Erythroblast (primary cell): ENCODE measurements at regions not wholly inside any gene's neighbourhood (a gene's known extent, or its start where the extent isn't known, plus 50 kb on each side); places are given as distances from the start of the nearest gene placed in this dataset.

Experiments used
- DNase-seq, 2 experiments: peaks; one replicate each; lab custom pipeline; 2025; lab: John Stamatoyannopoulos, UW
- GATA1 ChIP-seq: IDR thresholded peaks from 2 replicates; pipeline ENCODE4 v1.6.1; 2011; ENCODE audit warnings: low read depth, mild to moderate bottlenecking, control low read depth, low read length, moderate library complexity
- POLR2A ChIP-seq: IDR thresholded peaks from 2 replicates; pipeline ENCODE4 v1.6.1; 2011; ENCODE audit warnings: mild to moderate bottlenecking, low read length

DNA sequence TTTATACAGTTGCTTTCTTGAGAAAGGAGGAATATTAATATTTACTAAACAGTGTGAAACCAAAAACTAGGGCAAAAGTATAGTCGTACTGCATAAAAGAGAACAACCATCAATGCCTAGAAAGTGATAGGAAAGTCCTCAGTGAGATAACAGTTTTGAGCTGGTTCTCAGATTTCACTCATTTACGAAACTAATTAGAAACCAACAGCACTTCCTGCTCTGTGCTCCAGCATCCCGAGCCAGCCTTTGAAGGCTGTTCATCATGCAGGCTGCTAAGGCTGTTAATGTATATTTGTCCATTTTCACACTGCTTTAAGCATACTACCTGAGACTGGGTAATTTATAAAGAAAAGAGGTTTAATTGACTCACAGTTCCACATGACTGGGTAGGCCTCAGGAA, 2039.9 kb downstream of the EFNA5 start:
- no peak for DNase-seq
- no peak for TF ChIP-seq POLR2A
- TF ChIP-seq GATA1, result no peak

DNA sequence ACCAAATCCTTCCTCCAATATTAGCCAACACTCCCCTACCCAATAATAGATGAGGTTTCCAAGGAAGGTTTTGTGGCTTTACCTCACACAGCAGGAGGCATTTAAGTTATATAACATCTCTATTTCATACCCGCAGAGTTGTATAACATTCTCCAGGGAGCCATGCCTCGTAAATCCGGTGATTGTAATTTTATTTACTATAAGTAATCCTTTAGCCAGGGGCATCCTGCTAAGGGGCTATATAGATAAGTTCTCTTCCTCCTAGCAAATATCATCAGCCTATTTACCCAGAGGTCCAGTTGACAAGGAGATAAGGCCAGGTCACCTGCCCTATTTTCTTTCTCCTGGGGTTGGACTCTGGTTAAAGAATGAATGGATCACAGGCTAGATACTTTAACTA, 2051.0 kb downstream of the EFNA5 start:
- no peak for DNase-seq
- no peak for TF ChIP-seq GATA1
- TF ChIP-seq POLR2A, result no peak

DNA sequence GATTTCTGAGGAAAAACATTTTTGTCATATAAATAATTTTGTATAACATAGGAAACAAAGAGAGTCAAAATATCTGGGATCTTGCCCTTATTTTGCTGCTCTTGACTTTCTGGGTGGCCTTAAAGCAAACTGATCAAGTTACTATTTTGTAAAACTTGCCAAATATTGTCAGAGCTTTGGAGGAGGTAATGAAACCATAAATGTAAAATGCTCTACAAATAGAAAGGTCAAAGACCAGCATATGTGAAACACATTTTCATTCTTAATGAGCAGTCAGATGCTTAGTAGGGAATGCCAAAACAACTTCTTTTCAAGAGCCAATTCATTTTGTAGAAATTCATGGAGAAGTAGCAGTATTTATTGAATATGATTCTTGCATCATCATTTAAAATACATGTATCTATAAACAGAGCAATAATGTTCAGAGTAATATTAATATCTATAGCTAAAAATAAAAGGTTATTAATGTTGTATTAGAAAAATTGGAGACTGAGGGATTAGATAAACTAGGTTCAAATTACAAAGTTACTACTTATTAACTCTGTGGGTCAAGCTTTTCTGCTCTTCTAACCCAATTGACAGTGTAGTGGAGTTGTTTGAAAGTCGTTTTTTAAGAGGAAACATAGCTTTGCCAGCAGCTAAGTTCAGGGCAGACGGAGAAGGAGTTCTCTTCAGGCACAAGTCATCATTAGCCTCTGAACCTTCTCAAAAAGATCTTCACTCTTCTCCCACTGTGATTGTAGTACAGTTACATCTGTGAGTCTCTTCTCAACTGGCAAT, 2053.1 kb downstream of the EFNA5 start:
- no peak for TF ChIP-seq GATA1
- no peak for TF ChIP-seq POLR2A
- no peak for DNase-seq

DNA sequence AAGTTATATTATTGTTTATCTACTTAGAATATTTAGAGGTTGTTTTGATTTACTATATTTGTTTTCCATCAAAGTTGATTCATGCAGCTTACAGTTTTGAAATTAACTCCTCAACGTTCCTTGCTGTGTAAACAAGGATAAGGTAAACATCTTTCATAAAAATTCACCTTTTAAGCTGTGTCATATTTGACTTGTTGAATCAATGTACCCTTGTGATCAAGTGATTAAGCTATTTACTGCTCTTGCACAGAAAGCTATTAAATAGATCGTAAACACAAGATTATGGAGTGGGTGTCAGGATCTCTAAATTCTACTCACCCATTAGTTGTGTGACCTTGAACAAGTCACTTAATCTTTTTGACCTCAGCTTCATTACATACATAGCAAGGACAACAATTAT, 2054.0 kb upstream of the NUDT12 start:
- no peak for DNase-seq
- TF ChIP-seq GATA1 (no peak), POLR2A (no peak)

DNA sequence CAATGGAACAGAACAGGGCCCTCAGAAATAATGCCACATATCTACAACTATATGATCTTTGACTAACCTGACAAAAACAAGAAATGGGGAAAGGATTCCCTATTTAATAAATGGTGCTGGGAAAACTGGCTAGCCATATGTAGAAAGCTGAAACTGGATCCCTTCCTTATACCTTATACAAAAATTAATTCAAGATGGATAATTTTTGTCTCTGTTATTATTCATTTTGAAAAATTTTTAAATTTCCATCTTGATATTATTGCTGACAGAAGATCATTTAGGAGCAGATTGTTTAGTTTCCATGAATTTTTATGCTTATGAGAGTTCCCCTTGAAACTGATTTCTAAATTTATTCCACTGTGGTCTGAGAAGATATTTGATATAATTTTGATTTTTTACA, 2039.8 kb upstream of the NUDT12 start:
- peak; percentile 7 to 40 for DNase-seq

DNA sequence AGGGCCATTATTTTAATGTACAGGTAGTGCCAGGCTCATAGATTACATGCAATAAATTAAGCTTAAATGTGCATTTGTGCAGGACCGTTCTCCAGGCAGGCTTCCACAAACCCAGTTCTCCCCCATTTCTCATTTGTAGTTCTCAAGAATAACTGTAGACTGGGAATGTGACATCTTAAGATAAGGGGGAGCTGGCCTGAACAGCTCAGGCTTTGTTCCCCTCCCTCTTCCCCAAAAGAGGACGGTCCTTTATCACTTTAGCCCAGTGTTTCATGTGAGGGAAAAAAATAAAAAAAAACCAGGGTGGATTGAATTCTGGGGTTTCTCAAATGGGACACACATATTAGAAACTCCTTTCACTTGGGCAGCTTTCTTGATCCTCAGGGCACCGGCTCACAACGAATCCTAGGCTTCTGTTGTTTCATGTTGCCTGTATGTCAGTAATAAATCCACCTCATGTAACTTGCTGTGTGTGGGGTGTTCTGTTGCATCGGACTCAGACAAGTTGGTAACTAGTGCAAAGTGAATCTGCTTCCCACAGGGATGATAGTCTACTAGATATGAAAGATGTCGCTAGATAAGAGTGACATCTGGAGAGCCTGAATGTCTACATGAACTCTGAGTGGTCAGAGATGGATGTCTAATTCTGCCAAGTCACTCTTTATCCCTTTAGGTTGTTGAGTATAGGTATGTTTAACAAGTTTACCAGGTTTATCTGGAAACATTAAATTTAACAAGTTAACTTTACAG, 2030.6 kb upstream of the NUDT12 start:
- peak; percentile 41 to 71 for DNase-seq
- TF ChIP-seq POLR2A, result no peak
- TF ChIP-seq GATA1, result no peak

DNA sequence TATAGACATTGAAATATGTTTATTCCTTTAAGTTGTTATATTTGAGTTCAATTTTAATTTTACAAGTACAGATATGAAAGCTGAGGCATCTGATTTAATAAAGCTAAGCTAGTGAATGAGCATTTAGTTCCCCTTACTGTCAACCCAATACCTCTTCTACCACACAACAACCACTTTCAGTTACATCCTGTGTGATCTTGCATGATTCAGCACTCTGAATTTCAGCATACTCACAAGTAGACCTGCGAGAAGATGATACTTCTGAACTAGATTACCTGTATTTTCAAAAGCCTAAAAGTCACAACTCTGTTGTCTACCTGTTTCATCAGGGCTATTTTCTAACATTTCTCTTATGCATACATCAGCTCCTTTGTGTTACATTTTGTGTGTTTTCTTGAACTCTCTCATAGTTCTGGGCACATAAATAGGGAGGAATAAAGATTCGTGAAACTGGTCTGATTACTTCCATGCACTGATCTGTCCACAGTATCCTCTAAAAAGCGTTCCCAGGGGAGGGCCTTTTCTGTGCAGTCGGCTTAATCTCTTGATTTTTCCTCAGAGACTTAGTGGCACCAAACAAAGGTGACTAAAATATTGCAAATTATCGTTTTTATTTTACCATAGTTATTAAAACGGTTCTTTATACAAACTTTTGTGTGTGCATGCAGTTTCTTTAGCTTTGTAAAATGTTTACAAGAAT, 2025.5 kb upstream of the NUDT12 start:
- peak; percentile 5 to 11 for DNase-seq
- TF ChIP-seq GATA1 (no peak), POLR2A (no peak)

DNA sequence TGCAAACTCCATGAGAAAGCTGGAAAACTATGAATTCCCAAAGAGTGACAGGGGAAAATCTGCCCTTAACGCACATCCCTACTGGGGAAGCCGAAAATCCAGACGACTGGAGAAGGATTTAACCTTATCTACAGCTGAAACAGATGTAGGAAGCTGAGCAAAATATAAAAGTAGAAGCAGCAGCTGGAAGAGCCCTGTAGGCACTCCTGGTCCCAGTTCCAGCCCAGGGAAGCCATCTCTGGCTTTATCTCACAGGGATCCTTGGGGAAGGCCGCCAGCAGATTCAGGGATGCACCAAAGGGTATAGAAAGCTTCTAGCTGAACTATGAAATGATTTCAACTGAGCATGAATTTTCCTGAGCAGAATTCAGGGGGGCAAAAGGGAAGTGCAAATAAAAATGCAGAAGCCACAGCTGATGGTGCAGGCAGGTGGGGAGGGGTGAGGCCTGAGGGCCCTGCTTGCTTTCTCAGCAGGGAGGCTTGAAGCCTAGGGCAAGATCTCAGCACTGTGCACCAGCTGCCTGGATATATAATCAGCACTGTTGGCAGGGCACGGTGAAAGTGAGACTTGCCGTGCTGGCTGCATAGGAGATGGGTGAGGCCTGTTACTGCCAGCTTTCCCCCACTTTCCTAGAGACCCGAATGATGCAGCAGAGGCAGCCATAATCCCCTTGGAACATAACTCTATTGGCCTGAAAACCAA, 2019.5 kb upstream of the NUDT12 start:
- TF ChIP-seq GATA1 (no peak), POLR2A (no peak)
- no peak for DNase-seq

DNA sequence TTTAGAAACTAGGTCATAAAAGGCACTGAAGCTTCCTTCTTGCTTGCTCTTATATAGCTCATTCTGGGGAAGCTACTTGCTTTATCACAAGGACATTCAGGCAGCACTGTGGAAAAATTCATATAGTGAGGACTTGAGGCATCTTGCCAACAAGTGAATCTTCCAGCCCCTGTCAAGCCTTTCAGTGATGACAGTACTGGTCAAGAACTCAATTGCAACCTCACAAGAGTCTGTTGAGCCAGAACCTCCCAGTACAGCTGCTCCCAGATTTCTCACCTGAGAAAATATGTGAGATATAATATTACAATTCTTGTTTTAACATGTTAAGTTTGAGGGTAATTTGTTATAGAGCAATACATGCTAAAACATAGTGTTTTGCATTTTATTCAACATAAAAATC, 2011.0 kb upstream of the NUDT12 start:
- TF ChIP-seq GATA1 (no peak), POLR2A (no peak)
- DNase-seq, result no peak

DNA sequence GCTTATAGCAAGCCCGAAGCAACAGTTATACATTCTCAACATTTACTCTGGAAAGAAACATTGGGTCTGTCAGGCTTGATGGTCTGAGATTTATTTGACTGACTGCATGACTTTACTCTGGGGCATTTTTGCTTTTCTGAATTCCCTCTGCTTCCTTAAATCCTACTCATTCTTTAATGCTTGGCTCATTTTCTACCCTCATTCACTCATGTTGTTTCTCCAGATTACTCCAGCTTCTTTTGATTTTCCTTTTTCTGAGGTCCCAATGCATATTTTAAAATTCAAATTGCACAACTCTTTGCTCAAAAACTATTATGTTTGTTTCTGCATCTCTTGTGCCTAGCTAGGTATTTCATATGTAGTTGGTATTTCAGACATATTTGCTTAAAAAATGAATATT, 2002.9 kb upstream of the NUDT12 start:
- DNase-seq, result no peak
- TF ChIP-seq GATA1, result no peak
- no peak for TF ChIP-seq POLR2A

DNA sequence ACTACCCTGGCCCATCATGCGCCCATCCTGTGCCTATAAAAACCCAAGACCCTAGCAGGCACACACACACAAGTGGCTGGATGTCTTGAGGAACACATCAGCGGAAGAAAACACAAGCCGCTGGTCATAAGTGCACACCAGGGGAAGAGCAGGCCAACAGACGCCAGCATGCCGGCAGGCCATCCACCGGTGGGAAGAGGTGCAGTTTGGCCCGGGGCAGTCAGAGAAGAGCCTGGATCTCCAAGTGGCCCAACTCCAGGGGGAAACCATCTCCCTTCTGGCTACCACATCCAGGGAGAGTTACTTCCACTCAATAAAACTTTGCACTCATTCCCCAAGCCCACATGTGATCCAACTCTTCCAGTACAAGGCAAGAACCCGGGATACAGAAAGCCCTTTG, 2001.3 kb upstream of the NUDT12 start:
- no peak for DNase-seq
- no peak for TF ChIP-seq POLR2A
- TF ChIP-seq GATA1, result no peak

DNA sequence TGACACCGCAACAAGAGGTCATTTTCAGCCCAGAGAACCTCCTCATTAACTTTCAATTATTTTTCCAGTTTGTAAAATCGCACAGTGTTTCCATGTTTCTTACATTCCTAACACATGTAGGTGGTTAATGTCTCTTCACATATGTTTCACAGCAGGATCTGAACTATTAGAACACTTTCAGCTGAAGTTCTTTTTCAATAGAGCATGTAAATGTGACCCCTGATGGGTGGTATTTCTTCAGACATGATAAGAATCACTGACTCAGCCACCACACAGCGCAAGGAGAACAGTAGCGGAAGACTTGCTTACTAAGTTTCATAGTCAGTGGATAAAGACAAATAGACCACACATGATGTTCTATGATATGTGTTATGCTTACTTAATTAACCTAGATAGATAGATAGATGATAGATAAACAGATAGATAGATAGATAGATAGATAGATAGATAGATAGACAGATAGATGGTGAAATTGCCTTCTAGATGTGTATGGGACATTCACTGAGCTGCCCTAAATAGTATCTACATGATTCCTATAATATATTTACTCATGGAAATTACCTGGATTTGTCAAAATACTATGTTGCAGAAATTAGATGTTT, 1992.1 kb upstream of the NUDT12 start:
- DNase-seq, result no peak
- TF ChIP-seq GATA1 (no peak), POLR2A (no peak)

DNA sequence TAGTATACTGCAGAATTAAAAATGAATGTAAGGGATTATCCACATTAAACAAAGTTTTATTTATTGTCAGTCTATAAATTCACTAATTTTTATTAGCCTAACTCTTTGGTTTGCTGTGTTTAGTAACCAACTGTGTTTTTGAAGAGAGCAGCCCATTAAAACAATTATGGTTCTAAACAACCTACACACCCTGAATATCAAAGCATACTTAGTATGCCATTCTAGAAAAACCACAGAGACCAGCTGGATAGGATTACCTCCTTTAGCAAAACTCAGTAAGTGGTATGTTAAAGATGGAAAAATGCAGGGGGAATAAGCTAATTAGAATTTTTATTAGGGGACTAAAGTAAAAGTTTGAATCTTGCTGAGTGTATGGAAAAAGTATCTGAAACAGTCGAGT, 1981.7 kb upstream of the NUDT12 start:
- TF ChIP-seq GATA1, result no peak
- no peak for TF ChIP-seq POLR2A
- no peak for DNase-seq

DNA sequence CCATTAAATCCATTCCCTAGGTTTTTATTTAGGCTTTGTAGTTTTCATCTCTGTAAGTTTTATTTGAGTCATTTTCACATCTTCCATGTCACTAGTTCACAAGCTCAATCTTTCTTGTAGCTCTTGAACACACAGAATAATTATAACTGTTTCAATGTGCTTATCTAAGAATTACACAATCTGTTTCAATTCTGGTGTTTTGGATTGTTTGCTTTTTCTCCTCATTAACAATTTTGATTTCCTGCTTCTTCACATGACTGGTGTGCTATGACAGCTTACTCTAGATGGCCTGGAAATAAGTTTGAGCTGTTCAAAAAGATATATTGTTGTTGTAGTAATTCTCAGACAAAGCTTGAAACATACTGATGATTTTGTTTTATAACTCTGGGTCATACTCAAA, 1974.1 kb upstream of the NUDT12 start:
- TF ChIP-seq POLR2A (no peak), GATA1 (no peak)
- DNase-seq, result no peak
